Loucy (cell line): ENCODE measurements at regions not wholly inside any gene's neighbourhood (a gene's known extent, or its start where the extent isn't known, plus 50 kb on each side); places are given as distances from the start of the nearest gene placed in this dataset.
"Not testable (repeated sequence)": the region's sequence is repeated elsewhere in the genome, so short reads cannot be mapped to it uniquely, and the experiment has no call there.

ENCODE experiments used
- H2AFZ ChIP-seq: fragments of 200-600 bp; sonication (generic); 2 replicates; pipeline ENCODE4 v1.6.0; 2016; ENCODE audit warnings: antibody characterized with exemption, mild to moderate bottlenecking, low read length, moderate library complexity
- H3F3A ChIP-seq: fragments of 200-600 bp; 2 replicates; pipeline ENCODE4 v1.6.0; 2016; ENCODE audit warnings: antibody characterized with exemption, low read depth, mild to moderate bottlenecking
- H3K27me3 ChIP-seq: fragments of 200-600 bp; sonication (generic); 2 replicates; pipeline ENCODE4 v1.6.1; 2014; ENCODE audit warnings: low read length, mild to moderate bottlenecking; ENCODE audit not compliant: insufficient read depth, poor library complexity, severe bottlenecking
- H3K36me3 ChIP-seq: fragments of 200-600 bp; sonication (generic); 2 replicates; pipeline ENCODE4 v1.6.1; 2016; ENCODE audit warnings: low read length; ENCODE audit not compliant: insufficient read depth
- H3K4me1 ChIP-seq: fragments of 200-600 bp; sonication (generic); 2 replicates; pipeline ENCODE4 v1.5.1; 2014; ENCODE audit warnings: low read length, mild to moderate bottlenecking; ENCODE audit not compliant: insufficient read depth, poor library complexity, severe bottlenecking
- H3K4me2 ChIP-seq: fragments of 200-600 bp; sonication (generic); 2 replicates; pipeline ENCODE4 v1.6.0; 2014; ENCODE audit warnings: antibody characterized with exemption, low read length, low read depth, mild to moderate bottlenecking; ENCODE audit not compliant: poor library complexity, severe bottlenecking
- H3K4me3 ChIP-seq: fragments of 200-600 bp; sonication (generic); 2 replicates; pipeline ENCODE4 v1.5.1; 2014; ENCODE audit warnings: low read length, mild to moderate bottlenecking, mixed read lengths; ENCODE audit not compliant: poor library complexity, severe bottlenecking
- H3K79me2 ChIP-seq: fragments of 200-600 bp; sonication (generic); 2 replicates; pipeline ENCODE4 v1.6.1; 2014; ENCODE audit warnings: low read length; ENCODE audit not compliant: insufficient read depth
- H3K9ac ChIP-seq: fragments of 200-600 bp; sonication (generic); 2 replicates; pipeline ENCODE4 v1.6.0; 2014; ENCODE audit warnings: mild to moderate bottlenecking, low read depth, low read length, moderate library complexity; ENCODE audit not compliant: poor library complexity, severe bottlenecking
- H3K9me2 ChIP-seq: fragments of 200-600 bp; sonication (generic); replicated peaks from 2 replicates; pipeline ENCODE4 v1.6.1; 2016; ENCODE audit warnings: low read depth, low read length, mixed read lengths
- H3K9me3 ChIP-seq: fragments of 200-600 bp; sonication (generic); 2 replicates; pipeline ENCODE4 v1.6.1; 2014; ENCODE audit warnings: mild to moderate bottlenecking, antibody characterized with exemption, low read length, low read depth; ENCODE audit not compliant: insufficient read depth
- H4K20me1 ChIP-seq: fragments of 200-600 bp; sonication (generic); 2 replicates; pipeline ENCODE4 v1.6.0; 2014; ENCODE audit warnings: antibody characterized with exemption, low read length, mild to moderate bottlenecking; ENCODE audit not compliant: insufficient read depth, poor library complexity, severe bottlenecking
- CTCF ChIP-seq: fragments of 200-600 bp; sonication (generic); conservative IDR thresholded peaks from 2 replicates; pipeline ENCODE4 v1.5.1; 2014; ENCODE audit warnings: mild to moderate bottlenecking, antibody characterized with exemption, low read length
- EZH2phosphoT487 ChIP-seq: fragments of 200-600 bp; IDR thresholded peaks from 2 replicates; pipeline ENCODE4 v1.6.1; 2018; ENCODE audit warnings: antibody characterized with exemption, mild to moderate bottlenecking, moderate library complexity, borderline replicate concordance

- H3K4me2 ChIP-seq = no peak overlapping the region
- no peak overlapping the region for H3K4me3 ChIP-seq
- no peaks in the 10 kb centered on the region for H3K9me2 ChIP-seq
- H3K9ac ChIP-seq = no peak overlapping the region
- TF ChIP-seq EZH2phosphoT487 = no peak
- no peaks in the 10 kb centered on the region for H3K36me3 ChIP-seq
- H3K79me2 ChIP-seq = no peaks in the 10 kb centered on the region
- no peaks in the 10 kb centered on the region for H4K20me1 ChIP-seq
- H2AFZ ChIP-seq = no peak overlapping the region
- H3K27me3 ChIP-seq = no peaks in the 10 kb centered on the region
- H3F3A ChIP-seq = no peaks in the 10 kb centered on the region
- H3K9me3 ChIP-seq = no peaks in the 10 kb centered on the region
- H3K4me1 ChIP-seq = no peaks in the 10 kb centered on the region
Measured at GRCh38 chr1:213698092-213698702, 289.6 kb upstream of the PROX1 start.

GRCh38 chr1:213702703-213703102, 285.1 kb upstream of the PROX1 start:
- H3K9ac ChIP-seq = no peak overlapping the region
- H3K4me1 ChIP-seq = no peaks in the 10 kb centered on the region
- no peak overlapping the region for H2AFZ ChIP-seq
- H3K27me3 ChIP-seq = no peaks in the 10 kb centered on the region
- TF ChIP-seq CTCF (no peak), EZH2phosphoT487 (no peak)
- H4K20me1 ChIP-seq = no peaks in the 10 kb centered on the region
- no peaks in the 10 kb centered on the region for H3K79me2 ChIP-seq
- no peaks in the 10 kb centered on the region for H3K9me3 ChIP-seq
- no peaks in the 10 kb centered on the region for H3K36me3 ChIP-seq
- H3K4me3 ChIP-seq = no peak overlapping the region
- no peaks in the 10 kb centered on the region for H3F3A ChIP-seq
- no peaks in the 10 kb centered on the region for H3K9me2 ChIP-seq
- no peak overlapping the region for H3K4me2 ChIP-seq

GRCh38 chr1:213704941-213705340, 282.8 kb upstream of the PROX1 start:
- no peak overlapping the region for H3K4me2 ChIP-seq
- no peaks in the 10 kb centered on the region for H3F3A ChIP-seq
- no peak overlapping the region for H3K9ac ChIP-seq
- no peaks in the 10 kb centered on the region for H3K36me3 ChIP-seq
- H3K79me2 ChIP-seq = no peaks in the 10 kb centered on the region
- H3K27me3 ChIP-seq = no peaks in the 10 kb centered on the region
- H3K9me2 ChIP-seq = no peaks in the 10 kb centered on the region
- H4K20me1 ChIP-seq = no peaks in the 10 kb centered on the region
- no peak overlapping the region for H3K4me3 ChIP-seq
- H3K4me1 ChIP-seq = no peaks in the 10 kb centered on the region
- no peaks in the 10 kb centered on the region for H3K9me3 ChIP-seq
- no peak overlapping the region for H2AFZ ChIP-seq
- TF ChIP-seq EZH2phosphoT487 (no peak), CTCF (no peak)

- not testable (repeated sequence) for H3K9ac ChIP-seq, H3K79me2 ChIP-seq, H3K4me3 ChIP-seq, H3F3A ChIP-seq, H3K36me3 ChIP-seq, H3K4me1 ChIP-seq, H3K4me2 ChIP-seq, H2AFZ ChIP-seq, H3K9me3 ChIP-seq, H3K9me2 ChIP-seq, H4K20me1 ChIP-seq, H3K27me3 ChIP-seq
Measured at GRCh38 chr1:213711833-213712490, 275.8 kb upstream of the PROX1 start.
